GM12874 (cell line): ENCODE measurements at regions not wholly inside any gene's neighbourhood (a gene's known extent, or its start where the extent isn't known, plus 50 kb on each side); places are given as distances from the start of the nearest gene placed in this dataset.

ENCODE experiments used
- TF ChIP-seq, protein P1 (sequence below): IDR thresholded peaks from 2 replicates; pipeline ENCODE4 v1.5.1; 2011; ENCODE audit warnings: low read depth, mild to moderate bottlenecking, control low read depth, low read length, moderate library complexity; ENCODE audit not compliant: insufficient read depth

DNA sequence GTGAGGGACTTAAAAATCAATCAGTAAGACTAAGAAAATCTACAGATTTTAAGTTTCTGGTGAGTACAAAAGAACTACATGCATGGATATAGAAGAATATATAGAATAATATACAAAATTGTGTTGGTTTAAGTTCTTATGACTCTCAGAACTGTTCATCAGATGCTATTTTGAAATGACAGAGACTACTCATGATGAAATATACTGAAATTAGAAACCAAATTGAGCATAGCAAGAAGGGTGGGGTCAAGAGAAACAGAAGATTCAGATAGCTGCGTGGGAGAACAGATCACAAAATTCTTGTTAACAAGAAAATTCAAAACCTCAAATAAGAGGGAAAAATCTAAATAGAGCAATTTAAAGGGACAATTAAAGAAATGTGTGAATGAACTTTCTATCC, 2125.3 kb upstream of the RAG2 start:
- TF ChIP-seq, protein P1, sequence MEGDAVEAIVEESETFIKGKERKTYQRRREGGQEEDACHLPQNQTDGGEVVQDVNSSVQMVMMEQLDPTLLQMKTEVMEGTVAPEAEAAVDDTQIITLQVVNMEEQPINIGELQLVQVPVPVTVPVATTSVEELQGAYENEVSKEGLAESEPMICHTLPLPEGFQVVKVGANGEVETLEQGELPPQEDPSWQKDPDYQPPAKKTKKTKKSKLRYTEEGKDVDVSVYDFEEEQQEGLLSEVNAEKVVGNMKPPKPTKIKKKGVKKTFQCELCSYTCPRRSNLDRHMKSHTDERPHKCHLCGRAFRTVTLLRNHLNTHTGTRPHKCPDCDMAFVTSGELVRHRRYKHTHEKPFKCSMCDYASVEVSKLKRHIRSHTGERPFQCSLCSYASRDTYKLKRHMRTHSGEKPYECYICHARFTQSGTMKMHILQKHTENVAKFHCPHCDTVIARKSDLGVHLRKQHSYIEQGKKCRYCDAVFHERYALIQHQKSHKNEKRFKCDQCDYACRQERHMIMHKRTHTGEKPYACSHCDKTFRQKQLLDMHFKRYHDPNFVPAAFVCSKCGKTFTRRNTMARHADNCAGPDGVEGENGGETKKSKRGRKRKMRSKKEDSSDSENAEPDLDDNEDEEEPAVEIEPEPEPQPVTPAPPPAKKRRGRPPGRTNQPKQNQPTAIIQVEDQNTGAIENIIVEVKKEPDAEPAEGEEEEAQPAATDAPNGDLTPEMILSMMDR: no peak

DNA sequence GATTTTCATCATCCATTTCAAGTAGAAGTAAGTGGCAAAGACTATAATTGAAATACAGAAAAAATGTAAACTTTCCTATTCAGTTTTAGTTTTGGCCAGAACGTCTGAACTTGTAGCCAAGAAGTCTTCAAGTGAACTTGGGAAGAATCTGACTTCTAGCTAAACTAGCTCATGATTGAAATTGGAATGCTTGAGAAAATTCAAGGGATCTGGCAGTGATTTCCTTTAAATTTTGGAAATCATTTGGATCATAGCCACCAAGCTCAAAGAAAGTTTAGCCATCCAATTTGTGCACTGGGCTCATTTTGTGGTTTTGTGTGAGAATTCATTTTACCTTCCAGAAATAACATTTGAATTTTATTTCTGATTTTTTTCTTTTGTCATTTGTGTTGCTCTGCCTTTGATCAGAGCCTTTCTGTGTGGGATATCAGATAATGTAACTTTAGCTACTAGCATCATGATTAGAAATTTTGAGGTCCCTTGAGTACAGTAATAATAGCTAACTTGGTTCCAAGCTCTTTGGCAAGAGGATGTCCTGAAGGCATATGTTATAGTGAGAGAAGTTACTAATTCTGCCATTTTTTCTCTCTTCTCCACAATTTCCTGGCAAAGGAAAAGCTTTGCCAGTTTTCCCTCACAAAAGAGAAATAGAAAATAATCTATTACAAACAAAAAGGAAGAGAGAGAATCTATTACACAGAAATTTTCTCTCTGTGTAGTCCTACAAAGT, 2123.7 kb upstream of the RAG2 start:
- TF ChIP-seq, protein P1: no peak

DNA sequence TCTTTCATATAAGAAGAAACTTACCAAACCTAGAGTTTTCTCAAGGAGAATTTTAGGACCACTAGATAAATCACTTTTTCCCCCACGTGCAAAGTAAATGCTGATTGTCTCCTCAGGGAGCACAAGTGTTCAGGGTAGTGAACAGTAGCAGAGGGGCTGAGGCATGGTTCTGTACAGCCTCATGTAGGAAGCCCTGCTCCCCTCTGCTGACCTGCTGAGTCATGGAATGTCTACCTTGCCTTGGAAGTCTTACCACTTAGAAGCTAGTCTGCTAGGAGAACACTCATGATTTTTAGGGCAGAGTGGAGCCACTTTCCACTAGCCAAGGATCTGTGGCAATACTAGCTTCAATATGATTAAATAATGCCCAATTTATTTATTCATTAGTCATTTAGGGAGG, 2120.6 kb upstream of the RAG2 start:
- TF ChIP-seq, protein P1: no peak

DNA sequence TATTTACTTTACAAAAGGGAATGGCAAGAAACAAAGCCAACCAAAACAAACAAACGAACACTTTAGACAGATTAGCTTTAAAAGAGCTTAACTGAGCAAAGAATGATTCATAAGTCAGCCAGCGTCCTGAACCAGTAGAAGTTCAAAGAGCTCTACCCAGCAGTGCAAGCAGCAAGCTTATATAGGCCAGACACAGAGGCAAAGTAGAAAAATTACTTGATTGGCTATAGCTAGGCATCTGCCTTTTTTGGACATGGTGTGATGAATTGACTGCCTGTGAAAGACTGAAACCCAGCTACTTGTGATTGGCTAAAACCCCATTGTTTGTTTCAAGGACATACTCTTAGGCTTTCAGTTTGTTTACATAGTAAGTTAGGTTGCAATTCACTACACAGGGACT, 2120.0 kb upstream of the RAG2 start:
- TF ChIP-seq, protein P1: no peak

DNA sequence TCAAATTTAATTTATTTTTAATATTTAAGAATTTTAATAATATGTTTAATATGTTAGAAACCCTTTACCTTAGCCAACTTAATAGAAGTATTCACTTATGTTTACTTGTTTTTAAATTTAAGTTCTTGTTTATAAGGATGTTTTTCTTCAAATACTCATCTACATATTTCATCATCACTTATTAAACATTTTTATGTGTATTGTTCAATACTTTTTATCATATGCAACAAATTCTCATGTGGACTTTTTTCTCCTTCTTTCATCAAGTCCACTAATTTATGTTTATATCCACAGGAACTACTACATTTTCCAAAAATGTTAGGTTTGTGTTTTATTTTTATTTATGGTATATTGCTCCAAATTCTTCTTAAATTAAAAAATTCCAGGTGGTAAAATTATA, 2113.1 kb upstream of the RAG2 start:
- TF ChIP-seq, protein P1: no peak

DNA sequence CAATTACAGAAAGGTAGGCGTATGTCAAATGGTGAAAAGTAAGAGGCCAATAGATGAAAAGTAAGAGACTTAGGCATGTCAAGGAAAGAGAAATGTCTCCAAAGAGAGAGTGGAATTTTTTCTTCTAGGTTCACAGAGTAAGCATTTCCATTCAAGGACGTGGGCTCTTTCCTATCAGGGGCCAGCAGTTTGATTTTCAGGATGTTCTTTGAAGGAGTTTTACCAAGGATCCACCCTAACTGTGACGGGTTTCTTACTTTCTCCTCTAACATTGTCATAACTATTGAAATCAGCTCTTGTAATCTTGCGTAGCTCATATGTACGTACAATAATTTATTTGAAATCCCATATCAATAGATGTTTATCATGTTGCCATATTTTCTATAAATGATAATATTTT, 2112.2 kb upstream of the RAG2 start:
- TF ChIP-seq, protein P1: no peak

DNA sequence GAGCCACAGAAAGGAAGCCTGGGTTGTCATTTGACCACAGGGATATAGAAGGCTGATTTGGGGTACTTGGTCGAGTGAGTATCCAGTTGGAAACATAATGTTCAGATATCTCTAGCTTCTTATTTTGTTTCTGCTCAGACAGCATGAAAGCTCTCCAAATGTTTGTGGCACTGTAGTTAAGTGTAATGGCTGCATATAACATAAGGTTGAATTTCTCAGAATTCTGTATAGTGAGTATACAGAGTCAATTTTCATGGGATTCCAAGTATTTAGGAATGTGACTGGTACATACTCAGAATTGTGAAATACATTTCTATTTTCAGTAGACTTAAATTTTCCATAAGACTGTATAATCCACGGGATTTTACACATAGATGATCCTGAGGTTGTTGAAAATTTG, 2102.1 kb upstream of the RAG2 start:
- TF ChIP-seq, protein P1: no peak
